ENCODE measurements at regions not wholly inside any gene's neighbourhood (a gene's known extent, or its start where the extent isn't known, plus 50 kb on each side); places are given as distances from the start of the nearest gene placed in this dataset.
"Not testable (repeated sequence)": the region's sequence is repeated elsewhere in the genome, so short reads cannot be mapped to it uniquely, and the experiment has no call there.

- dilution Hi-C loops (cut with HindIII; ENCODE audit: low sequenced_read_pairs, unreplicated experiment): not testable (repeated sequence)
These were observed 237.2 kb downstream of the GOLGA6L6 start for GRCh38 chr15:20304282-20305014.

DNA sequence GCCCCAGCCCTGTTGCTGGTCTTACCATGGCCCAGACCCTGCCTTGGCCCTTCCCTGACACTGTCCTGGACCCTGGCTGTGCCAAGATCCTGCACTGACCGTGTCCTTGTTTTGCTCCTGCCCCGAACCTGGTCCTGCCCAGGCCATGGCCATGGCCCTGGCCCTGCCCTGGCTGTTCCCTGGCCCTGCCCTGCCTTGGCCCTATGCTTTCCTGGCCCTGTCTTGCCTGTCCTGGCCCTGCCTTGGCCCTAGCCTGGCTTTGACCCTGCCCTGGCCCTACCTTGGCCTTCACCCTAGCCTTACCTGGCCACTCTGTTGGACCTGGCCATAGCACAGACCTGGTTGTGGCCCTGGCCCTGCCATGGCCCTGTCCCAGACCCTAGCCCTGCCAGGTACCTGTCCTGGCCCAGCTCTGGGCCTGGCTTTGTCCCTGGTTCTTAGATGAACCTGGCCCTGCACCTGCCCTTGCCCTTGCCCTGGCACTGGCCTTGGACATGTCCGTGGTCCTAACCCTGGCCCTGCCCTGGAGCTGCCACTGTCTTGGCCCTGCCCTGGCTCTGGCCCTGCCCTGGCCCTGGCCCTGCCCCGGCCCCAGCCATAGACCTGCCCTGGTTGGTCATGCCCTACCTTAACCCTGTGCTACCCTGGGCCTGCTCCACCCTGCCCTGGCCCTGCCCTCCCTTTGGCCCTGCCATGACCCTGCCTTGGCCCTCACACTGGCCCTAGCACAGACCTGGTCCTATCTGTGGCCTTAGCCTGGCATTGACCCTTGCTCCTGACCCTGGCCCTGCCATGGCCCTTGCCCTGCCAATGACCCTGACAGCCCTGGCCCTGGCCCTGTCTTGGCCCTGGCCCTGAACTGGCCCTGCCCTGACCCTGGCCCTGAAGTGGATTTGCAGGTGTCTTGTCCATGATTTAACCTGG, 238.1 kb downstream of the GOLGA6L6 start:
- H3K79me1 ChIP-seq (ENCODE audit: low read depth in 1 of 2, low read length in 2 of 2); H2AK5ac ChIP-seq (ENCODE audit: low read depth, low read length); H2AFZ ChIP-seq (replicated peaks; ENCODE audit: low read length, poor library complexity); H2BK5ac ChIP-seq (ENCODE audit: low read depth, low read length, poor library complexity, severe bottlenecking); H2BK120ac ChIP-seq (ENCODE audit: low read depth, low read length); H3K4me2 ChIP-seq (ENCODE audit: low read depth, low read length); H2BK20ac ChIP-seq (ENCODE audit: low read depth, low read length); in situ Hi-C loops (cut with MboI; ENCODE audit: low sequenced_read_pairs); H3K4me3 ChIP-seq (ENCODE audit: insufficient read depth, low read depth, low read length); H4K91ac ChIP-seq (ENCODE audit: insufficient read depth, low read depth, low read length); H2AK9ac ChIP-seq (replicated peaks; ENCODE audit: low read depth, low read length, poor library complexity); H3K27me3 ChIP-seq (ENCODE audit: control insufficient read depth, insufficient read depth, low read length); H3K9ac ChIP-seq (ENCODE audit: low read depth, low read length); H3K9me1 ChIP-seq (ENCODE audit: insufficient read depth, low read length); H3K14ac ChIP-seq (replicated peaks; ENCODE audit: low read depth, low read length); H4K5ac ChIP-seq (ENCODE audit: low read depth, low read length); H4K8ac ChIP-seq (ENCODE audit: low read depth in 2 of 2, low read length in 2 of 2); ATAC-seq (ENCODE audit: low read depth); CTCF ChIA-PET; H3K36me3 ChIP-seq (ENCODE audit: control insufficient read depth, insufficient read depth, low read length); H3K23ac ChIP-seq (ENCODE audit: low read depth, low read length); H3K56ac ChIP-seq (ENCODE audit: extremely low read depth, insufficient read depth, low read length); H3K18ac ChIP-seq (ENCODE audit: low read depth, low read length); DNase-seq; H3K27ac ChIP-seq (ENCODE audit: insufficient read depth, low read length); H3K4ac ChIP-seq (ENCODE audit: low read depth, low read length); dilution Hi-C loops (cut with HindIII; ENCODE audit: low sequenced_read_pairs, unreplicated experiment); H4K20me1 ChIP-seq (ENCODE audit: insufficient read depth, low read length); H2BK15ac ChIP-seq (ENCODE audit: low read depth, low read length); H3K4me1 ChIP-seq (ENCODE audit: control insufficient read depth, insufficient read depth, low read length); intact Hi-C loops (cut with micrococcal nuclease); BruUV-seq (replicated peaks); POLR2A ChIA-PET (ENCODE audit: unreplicated experiment): not testable (repeated sequence)
- WGBS, 2 experiments (ENCODE audit: extremely low coverage in 2 of 2, insufficient read length in 1 of 2): 13% methylated on average over 2 of the region's 4 CpGs; no CpG with 5 or more reads in 1 of the 2 experiments
- peaks cover 47% of the 10 kb centered on the region for H3K9me3 ChIP-seq (ENCODE audit: control insufficient read depth, insufficient read depth, low read length)

More at GRCh38 chr15:20304282-20305014, 237.2 kb downstream of the GOLGA6L6 start:
- H3K27ac ChIP-seq (ENCODE audit: insufficient read depth, low read length); H3K4me3 ChIP-seq (ENCODE audit: insufficient read depth, low read depth, low read length); H3K4me1 ChIP-seq (ENCODE audit: control insufficient read depth, insufficient read depth, low read length); H3K79me1 ChIP-seq (ENCODE audit: low read depth in 1 of 2, low read length in 2 of 2); H3K4me2 ChIP-seq (ENCODE audit: low read depth, low read length); H3K18ac ChIP-seq (ENCODE audit: low read depth, low read length); H4K5ac ChIP-seq (ENCODE audit: low read depth, low read length); intact Hi-C loops (cut with micrococcal nuclease); H3K36me3 ChIP-seq (ENCODE audit: control insufficient read depth, insufficient read depth, low read length); H2AK9ac ChIP-seq (replicated peaks; ENCODE audit: low read depth, low read length, poor library complexity); H2AK5ac ChIP-seq (ENCODE audit: low read depth, low read length); H2BK120ac ChIP-seq (ENCODE audit: low read depth, low read length); H2AFZ ChIP-seq (replicated peaks; ENCODE audit: low read length, poor library complexity); in situ Hi-C loops (cut with MboI; ENCODE audit: low sequenced_read_pairs); H4K20me1 ChIP-seq (ENCODE audit: insufficient read depth, low read length); H2BK20ac ChIP-seq (ENCODE audit: low read depth, low read length); H4K91ac ChIP-seq (ENCODE audit: insufficient read depth, low read depth, low read length); H2BK15ac ChIP-seq (ENCODE audit: low read depth, low read length); DNase-seq; CTCF ChIA-PET; H3K9ac ChIP-seq (ENCODE audit: low read depth, low read length); H3K56ac ChIP-seq (ENCODE audit: extremely low read depth, insufficient read depth, low read length); H3K4ac ChIP-seq (ENCODE audit: low read depth, low read length); H4K8ac ChIP-seq (ENCODE audit: low read depth in 2 of 2, low read length in 2 of 2); H3K27me3 ChIP-seq (ENCODE audit: control insufficient read depth, insufficient read depth, low read length); H3K23ac ChIP-seq (ENCODE audit: low read depth, low read length); H3K14ac ChIP-seq (replicated peaks; ENCODE audit: low read depth, low read length); POLR2A ChIA-PET (ENCODE audit: unreplicated experiment); H2BK5ac ChIP-seq (ENCODE audit: low read depth, low read length, poor library complexity, severe bottlenecking); ATAC-seq (ENCODE audit: low read depth); H3K9me1 ChIP-seq (ENCODE audit: insufficient read depth, low read length); BruUV-seq (replicated peaks): not testable (repeated sequence)
- 35% methylated on average over 8 of the region's 10 CpGs; no CpG with 5 or more reads in 1 of the 2 experiments for WGBS, 2 experiments (ENCODE audit: extremely low coverage in 2 of 2, insufficient read length in 1 of 2)
- peaks cover 47% of the 10 kb centered on the region for H3K9me3 ChIP-seq (ENCODE audit: control insufficient read depth, insufficient read depth, low read length)
